ENCODE measurements at regions not wholly inside any gene's neighbourhood (a gene's known extent, or its start where the extent isn't known, plus 50 kb on each side); places are given as distances from the start of the nearest gene placed in this dataset.
A peak's percentile ranks its signal among the peaks of the same experiment; 100 is the strongest.

DNA sequence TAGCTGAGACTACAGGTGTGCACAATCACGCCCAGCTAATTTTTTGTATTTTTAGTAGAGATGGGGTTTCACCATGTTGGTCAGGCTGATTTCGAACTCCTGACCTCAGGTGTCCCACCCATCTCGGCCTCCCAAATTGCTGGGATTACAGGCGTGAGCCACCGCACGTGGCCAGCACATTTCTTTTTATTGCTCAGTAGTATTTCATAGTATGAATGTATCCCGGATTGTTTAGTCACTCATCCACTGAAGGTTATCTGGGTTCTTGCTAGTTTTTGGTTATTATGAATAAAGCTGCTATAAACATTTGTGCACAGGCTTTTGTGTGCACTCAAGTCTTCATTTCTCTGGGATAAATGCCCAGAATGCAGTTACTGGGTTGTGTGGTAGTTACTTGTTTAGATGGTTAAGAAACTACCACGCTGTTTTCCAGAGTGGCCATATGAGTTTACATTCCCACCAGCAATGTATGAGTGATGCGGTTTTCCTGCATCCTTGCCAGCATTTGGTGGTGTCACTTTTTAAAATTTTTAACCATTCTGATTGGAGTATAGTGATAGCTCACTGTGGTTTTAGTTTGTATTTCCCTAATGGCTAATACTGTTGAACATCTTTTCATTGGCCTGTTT is 275.8 kb upstream of the LYZL1 start:
- Histone ChIP-seq H3K4me1 (no peaks in the 10 kb centered on the region), H3K9ac (no peak overlapping the region), H3K36me3 (no peaks in the 10 kb centered on the region), H3K27me3 (no peaks in the 10 kb centered on the region), H3K4me3 (no peak overlapping the region), H3K9me3 (replicated peaks in 1 of 11) (peaks cover 0 to 12% (median 6%) of the 10 kb centered on the region in 11 experiments; a peak in 9 of 22 replicates), H3K27ac (no peak overlapping the region), H3K4me2 (no peak overlapping the region), H4K20me1 (no peaks in the 10 kb centered on the region)
- no peak for TF ChIP-seq Cebpa-rat (IDR thresholded peaks at IDR 0.05)

DNA sequence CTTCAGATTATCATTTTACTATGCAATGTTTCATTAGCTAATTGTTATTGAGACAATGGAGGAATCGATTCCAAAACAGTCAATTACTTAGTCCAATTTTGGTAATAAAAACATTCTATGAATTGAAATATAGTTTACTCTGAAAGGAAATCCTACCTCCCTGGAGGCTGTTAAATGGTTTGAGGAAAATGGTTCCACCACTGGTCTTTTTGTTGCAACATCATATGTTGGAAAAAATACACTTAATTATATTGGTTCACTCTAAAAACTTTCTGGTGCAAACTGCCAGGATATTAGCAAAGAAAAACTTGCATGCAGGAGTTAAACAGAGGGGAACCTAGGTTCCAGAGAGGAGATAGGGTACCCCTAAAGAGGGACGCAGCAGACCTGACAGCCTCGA is 267.3 kb upstream of the LYZL1 start:
- no peak overlapping the region for H3K27ac ChIP-seq

DNA sequence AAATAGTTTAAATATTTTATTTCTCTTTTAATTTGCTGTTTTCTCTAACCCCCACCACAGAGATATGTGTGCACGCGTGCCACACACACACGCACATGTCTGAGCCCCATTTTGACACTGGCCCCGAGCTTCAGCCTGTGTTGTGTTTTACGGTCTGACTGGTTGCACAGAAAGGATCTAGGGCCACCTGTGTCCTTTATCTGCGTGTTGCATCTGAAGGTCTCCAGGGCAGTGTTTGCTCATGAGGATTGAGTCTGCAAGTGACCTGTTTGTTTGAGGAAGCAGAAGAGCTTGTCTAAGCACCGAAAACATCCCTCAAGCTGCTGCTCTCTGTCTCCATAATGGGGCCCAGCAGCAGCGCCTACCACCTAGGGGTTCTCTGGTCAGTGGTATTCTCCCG is 266.4 kb upstream of the LYZL1 start:
- no peaks in the 10 kb centered on the region for H3K27me3 ChIP-seq
- no peaks in the 10 kb centered on the region for H4K20me1 ChIP-seq
- H3K4me2 ChIP-seq: no peak overlapping the region
- H3K9ac ChIP-seq: no peak overlapping the region
- no peak overlapping the region for H3K4me3 ChIP-seq
- peaks cover 0 to 2% (median 1%) of the 10 kb centered on the region in 11 experiments; a peak in 5 of 22 replicates for H3K9me3 ChIP-seq (replicated peaks in 1 of 11)
- H3K27ac ChIP-seq: no peak overlapping the region
- no peaks in the 10 kb centered on the region for H3K4me1 ChIP-seq
- no peak for TF ChIP-seq Cebpa-rat (IDR thresholded peaks at IDR 0.05)
- no peaks in the 10 kb centered on the region for H3K36me3 ChIP-seq

More for the DNA sequence above, 267.3 kb upstream of the LYZL1 start:
- TF ChIP-seq Cebpa-rat (IDR thresholded peaks at IDR 0.05): no peak
- H3K4me2 ChIP-seq: no peak overlapping the region
- H4K20me1 ChIP-seq: no peaks in the 10 kb centered on the region
- H3K9ac ChIP-seq: no peak overlapping the region
- no peaks in the 10 kb centered on the region for H3K4me1 ChIP-seq
- no peaks in the 10 kb centered on the region for H3K27me3 ChIP-seq
- H3K36me3 ChIP-seq: no peaks in the 10 kb centered on the region
- H3K9me3 ChIP-seq (replicated peaks in 1 of 11): peaks cover 0 to 7% (median 5%) of the 10 kb centered on the region in 11 experiments; a peak in 7 of 22 replicates
- no peak overlapping the region for H3K4me3 ChIP-seq

DNA sequence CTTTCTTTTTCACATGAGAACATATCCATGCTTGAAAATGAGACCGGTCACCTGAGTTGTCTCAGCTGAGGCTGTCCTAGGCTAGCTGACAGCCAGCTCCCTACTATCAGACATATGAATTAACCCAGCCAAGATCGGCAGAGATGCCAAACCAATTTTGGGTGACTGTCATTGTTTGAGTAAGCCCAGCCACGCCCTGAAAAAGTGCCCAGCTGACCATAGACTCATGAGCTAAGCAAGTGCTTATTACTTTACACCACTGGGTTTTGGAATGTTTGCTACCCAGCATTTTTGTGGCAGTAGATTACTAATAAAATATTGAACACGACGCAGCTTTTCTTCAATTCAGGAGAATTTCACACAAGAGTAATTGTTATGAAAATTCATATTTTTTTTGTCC is 265.2 kb upstream of the LYZL1 start:
- no peak for TF ChIP-seq Cebpa-rat (IDR thresholded peaks at IDR 0.05)
- no peaks in the 10 kb centered on the region for H3K9me3 ChIP-seq (replicated peaks in 1 of 11)

DNA sequence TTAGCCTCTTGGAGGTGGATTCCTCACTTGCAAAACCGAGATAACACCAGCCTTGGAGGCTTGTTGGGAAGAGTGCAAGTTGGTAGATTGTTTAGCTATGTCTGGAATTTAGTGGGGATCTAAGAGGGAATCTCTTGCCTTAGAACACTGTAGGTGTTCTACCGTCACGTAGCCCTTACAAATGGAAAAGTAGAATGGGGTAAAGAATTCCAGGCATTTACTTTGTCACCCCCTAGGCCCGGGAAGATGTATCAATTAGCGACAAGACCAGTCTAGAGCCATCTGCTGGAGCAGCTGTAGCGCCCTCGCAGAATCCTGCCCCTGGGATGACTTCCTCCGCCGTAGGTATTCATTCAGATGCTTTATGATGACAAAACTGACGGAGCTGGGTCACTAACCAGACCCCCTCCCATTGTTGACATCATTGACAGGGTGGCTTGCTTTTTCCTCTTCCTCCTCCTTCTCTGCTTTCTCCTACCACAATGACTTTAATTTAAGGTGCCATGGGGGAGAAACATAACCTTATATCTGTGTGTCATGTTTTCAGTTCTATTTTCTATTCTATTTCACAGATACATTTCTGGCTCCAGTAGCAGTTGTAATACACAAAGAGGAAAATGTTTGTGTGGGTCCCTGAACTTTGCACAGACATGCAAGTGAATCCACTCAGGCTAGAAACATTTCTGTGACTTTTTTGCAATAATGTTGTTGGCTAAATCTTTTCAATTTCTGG is 262.6 kb upstream of the LYZL1 start:
- no peak for TF ChIP-seq Cebpa-rat (IDR thresholded peaks at IDR 0.05)
- H3K27me3 ChIP-seq: no peaks in the 10 kb centered on the region
- peaks cover 0 to 16% (median 0%) of the 10 kb centered on the region in 10 experiments; a peak in 3 of 20 replicates for H3K4me1 ChIP-seq
- H4K20me1 ChIP-seq: no peaks in the 10 kb centered on the region
- no peaks in the 10 kb centered on the region for H3K9me3 ChIP-seq (replicated peaks in 1 of 11)
- H3K9ac ChIP-seq: no peak overlapping the region
- no peak overlapping the region for H3K4me2 ChIP-seq
- no peak overlapping the region for H3K4me3 ChIP-seq
- H3K27ac ChIP-seq: no peak overlapping the region
- no peaks in the 10 kb centered on the region for H3K36me3 ChIP-seq

More for the DNA sequence above, 265.2 kb upstream of the LYZL1 start:
- H3K36me3 ChIP-seq: no peaks in the 10 kb centered on the region
- no peak overlapping the region for H3K4me3 ChIP-seq
- H3K27ac ChIP-seq: no peak overlapping the region
- H3K4me2 ChIP-seq: no peak overlapping the region
- H3K27me3 ChIP-seq: no peaks in the 10 kb centered on the region
- H3K4me1 ChIP-seq: peaks cover 0 to 5% (median 0%) of the 10 kb centered on the region in 10 experiments; a peak in 1 of 20 replicates
- H3K9ac ChIP-seq: no peak overlapping the region
- no peaks in the 10 kb centered on the region for H4K20me1 ChIP-seq

DNA sequence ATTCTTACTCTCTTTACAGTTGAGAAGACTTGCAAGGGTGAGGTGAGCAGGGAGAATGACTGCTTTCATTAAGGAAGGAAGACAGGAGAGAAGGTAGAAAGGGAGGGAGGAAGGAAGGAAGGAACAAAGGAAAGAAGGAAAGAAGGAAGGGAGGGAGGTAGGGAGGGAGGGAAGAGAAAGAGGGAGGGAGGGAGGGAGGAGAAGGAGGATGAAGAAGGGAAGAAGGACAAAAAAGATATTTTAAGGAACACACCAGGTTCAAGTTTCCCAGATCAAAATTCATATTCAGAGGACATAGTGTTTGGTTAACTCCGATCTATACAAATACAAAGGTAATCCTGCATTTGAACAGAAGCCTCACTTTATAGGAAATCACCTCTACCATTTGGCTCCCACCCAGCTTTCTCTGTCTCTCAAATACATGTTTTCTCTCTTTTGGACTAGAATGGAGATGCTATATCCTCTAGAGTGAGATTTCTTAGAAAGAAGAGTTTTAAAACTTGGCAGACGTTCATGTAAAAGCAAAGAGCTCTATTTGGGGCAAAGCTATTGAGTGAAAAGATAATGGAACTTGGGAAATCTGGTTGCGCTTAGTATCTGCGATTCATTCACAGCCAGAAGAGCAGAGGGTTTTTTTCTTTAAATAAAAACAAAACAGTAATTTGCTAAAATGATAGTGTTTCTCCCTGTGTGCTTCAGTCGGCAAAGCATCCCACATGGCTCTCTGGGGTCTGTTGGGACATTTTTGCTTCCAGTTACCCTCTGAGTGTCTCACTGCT is 261.9 kb upstream of the LYZL1 start:
- H3K27me3 ChIP-seq: no peaks in the 10 kb centered on the region
- no peak overlapping the region for H3K9ac ChIP-seq
- no peak for TF ChIP-seq Cebpa-rat (IDR thresholded peaks at IDR 0.05)
- no peaks in the 10 kb centered on the region for H3K9me3 ChIP-seq (replicated peaks in 1 of 11)
- H3K4me2 ChIP-seq: no peak overlapping the region
- no peaks in the 10 kb centered on the region for H3K36me3 ChIP-seq
- no peaks in the 10 kb centered on the region for H4K20me1 ChIP-seq
- H3K27ac ChIP-seq: no peak overlapping the region
- H3K4me3 ChIP-seq: no peak overlapping the region
- H3K4me1 ChIP-seq: peaks cover 0 to 19% (median 0%) of the 10 kb centered on the region in 10 experiments; a peak in 3 of 20 replicates

DNA sequence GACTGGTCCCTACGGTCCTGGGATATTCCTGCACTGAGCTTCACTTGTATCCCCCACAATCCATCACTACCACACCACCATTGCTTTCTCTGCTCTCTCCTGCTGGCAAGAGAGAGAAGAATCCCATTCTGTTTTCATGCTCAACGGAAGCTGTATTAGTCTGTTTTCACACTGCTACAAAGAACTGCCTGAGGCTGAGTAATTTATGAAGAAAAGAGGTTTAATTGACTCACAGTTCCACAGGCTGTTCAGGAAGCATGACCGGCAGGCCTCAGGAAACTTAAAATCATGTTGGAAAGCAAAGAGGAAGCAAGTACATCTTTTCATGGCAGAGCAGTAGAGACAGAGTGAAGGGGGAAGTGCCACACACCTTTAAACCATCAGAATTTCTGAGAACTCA is 260.4 kb upstream of the LYZL1 start:
- H3K36me3 ChIP-seq: no peaks in the 10 kb centered on the region
- H3K9ac ChIP-seq: no peak overlapping the region
- H3K27me3 ChIP-seq: no peaks in the 10 kb centered on the region
- H4K20me1 ChIP-seq: no peaks in the 10 kb centered on the region
- H3K9me3 ChIP-seq (replicated peaks in 1 of 11): no peaks in the 10 kb centered on the region
- TF ChIP-seq Cebpa-rat (IDR thresholded peaks at IDR 0.05): no peak
- H3K27ac ChIP-seq: no peak overlapping the region
- H3K4me3 ChIP-seq: no peak overlapping the region
- no peak overlapping the region for H3K4me2 ChIP-seq
- peaks cover 0 to 19% (median 0%) of the 10 kb centered on the region in 10 experiments; a peak in 3 of 20 replicates for H3K4me1 ChIP-seq

DNA sequence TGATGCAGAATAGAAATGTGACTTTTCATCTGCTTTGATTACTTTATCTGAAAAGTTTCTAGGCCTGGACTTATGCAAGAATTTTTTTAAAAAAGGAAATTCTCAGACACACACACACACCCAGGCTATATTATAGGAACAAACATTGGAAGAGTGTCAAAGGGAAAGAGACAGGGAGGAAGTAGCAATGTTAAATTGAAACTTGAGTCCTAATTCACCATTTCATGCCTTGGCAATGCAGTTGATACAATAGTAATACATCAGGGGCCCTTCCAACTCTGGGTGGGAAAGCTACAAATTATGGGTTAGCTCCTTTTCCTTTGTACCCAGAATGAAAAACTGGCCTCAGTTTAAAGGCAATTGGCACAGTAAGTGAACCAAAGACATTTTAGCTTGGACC is 258.0 kb upstream of the LYZL1 start:
- Histone ChIP-seq H3K4me2 (peak overlapping the region in 2 of 11 experiments; percentile 12 to 16; a peak in 2 of 22 replicates), H3K27ac (no peak overlapping the region), H3K4me1 (peaks cover 0 to 19% (median 0%) of the 10 kb centered on the region in 10 experiments; a peak in 3 of 20 replicates), H3K27me3 (no peaks in the 10 kb centered on the region), H3K36me3 (no peaks in the 10 kb centered on the region), H3K4me3 (no peak overlapping the region), H4K20me1 (no peaks in the 10 kb centered on the region), H3K9ac (no peak overlapping the region), H3K9me3 (replicated peaks in 1 of 11) (no peaks in the 10 kb centered on the region)
- no peak for TF ChIP-seq Cebpa-rat (IDR thresholded peaks at IDR 0.05)

DNA sequence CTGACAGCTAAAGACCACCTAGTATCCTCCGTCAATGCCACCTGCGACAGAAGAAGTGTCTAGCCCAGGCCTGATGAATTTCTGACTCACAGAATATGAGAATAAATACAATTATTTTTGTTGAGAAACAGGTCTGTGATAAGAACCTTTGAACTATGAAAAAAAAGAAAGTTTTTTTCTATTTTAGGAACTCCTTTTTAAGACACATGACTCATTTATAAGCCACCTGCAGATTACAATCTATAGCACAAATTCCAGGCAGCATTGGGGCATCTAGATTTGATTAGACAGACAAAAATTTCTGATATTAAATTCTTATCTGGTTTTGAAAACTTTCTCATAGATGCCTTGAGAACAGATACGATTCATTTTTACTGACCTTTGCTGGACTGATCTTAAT is 256.7 kb upstream of the LYZL1 start:
- Histone ChIP-seq H3K9ac (no peak overlapping the region), H4K20me1 (no peaks in the 10 kb centered on the region), H3K4me3 (no peak overlapping the region), H3K27ac (no peak overlapping the region), H3K27me3 (no peaks in the 10 kb centered on the region), H3K4me2 (no peak overlapping the region), H3K36me3 (no peaks in the 10 kb centered on the region), H3K9me3 (replicated peaks in 1 of 11) (no peaks in the 10 kb centered on the region), H3K4me1 (peaks cover 0 to 19% (median 0%) of the 10 kb centered on the region in 10 experiments; a peak in 3 of 20 replicates)
- TF ChIP-seq Cebpa-rat (IDR thresholded peaks at IDR 0.05): no peak
